Uterus (tissue), 2 donors: ENCODE measurements at regions not wholly inside any gene's neighbourhood (a gene's known extent, or its start where the extent isn't known, plus 50 kb on each side); places are given as distances from the start of the nearest gene placed in this dataset.

ENCODE experiments used
- POLR2A ChIP-seq, 2 donors: fragments of 450-650 bp; IDR thresholded peaks; one replicate each; pipeline ENCODE4 v1.6.1; 2016; ENCODE audit warnings: antibody characterized with exemption in 2 of 2, mild to moderate bottlenecking in 1 of 2, moderate library complexity in 1 of 2
- TF ChIP-seq, protein P1 (sequence below), 4 experiments: fragments of 200-600 bp in 2 of 4; fragments of 450-650 bp in 2 of 4; sonication (generic) in 2 of 4; IDR thresholded peaks; one replicate each; pipeline ENCODE4 v1.5.1; 2016 to 2019; ENCODE audit warnings: antibody characterized with exemption in 4 of 4, mild to moderate bottlenecking in 2 of 4, moderate library complexity in 1 of 4

DNA sequence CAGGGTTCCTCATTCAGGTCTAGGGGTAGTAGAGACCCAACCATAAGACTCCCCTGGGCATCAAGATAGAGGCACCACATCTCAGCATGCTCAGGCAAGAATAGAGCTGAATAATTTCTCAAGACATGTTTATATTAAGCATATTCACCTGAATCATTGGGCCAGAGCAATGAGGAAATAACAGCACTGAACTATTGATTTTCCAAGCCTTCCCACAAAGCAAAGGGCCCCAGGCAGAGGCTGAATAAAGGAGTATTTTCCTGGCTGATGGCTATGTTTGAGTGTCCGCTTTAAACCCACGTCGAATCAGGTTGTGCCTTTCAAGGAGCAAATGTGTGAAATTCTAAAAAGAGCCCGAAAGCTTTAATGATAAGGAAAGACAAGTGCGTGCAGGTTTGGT, 129.2 kb downstream of the HSD17B3 start:
- TF ChIP-seq, protein P1, sequence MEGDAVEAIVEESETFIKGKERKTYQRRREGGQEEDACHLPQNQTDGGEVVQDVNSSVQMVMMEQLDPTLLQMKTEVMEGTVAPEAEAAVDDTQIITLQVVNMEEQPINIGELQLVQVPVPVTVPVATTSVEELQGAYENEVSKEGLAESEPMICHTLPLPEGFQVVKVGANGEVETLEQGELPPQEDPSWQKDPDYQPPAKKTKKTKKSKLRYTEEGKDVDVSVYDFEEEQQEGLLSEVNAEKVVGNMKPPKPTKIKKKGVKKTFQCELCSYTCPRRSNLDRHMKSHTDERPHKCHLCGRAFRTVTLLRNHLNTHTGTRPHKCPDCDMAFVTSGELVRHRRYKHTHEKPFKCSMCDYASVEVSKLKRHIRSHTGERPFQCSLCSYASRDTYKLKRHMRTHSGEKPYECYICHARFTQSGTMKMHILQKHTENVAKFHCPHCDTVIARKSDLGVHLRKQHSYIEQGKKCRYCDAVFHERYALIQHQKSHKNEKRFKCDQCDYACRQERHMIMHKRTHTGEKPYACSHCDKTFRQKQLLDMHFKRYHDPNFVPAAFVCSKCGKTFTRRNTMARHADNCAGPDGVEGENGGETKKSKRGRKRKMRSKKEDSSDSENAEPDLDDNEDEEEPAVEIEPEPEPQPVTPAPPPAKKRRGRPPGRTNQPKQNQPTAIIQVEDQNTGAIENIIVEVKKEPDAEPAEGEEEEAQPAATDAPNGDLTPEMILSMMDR (IDR thresholded peaks at IDR 0.05), result no peak
- no peak for TF ChIP-seq POLR2A (IDR thresholded peaks at IDR 0.05)
